22Rv1 (cell line): ENCODE measurements at regions not wholly inside any gene's neighbourhood (a gene's known extent, or its start where the extent isn't known, plus 50 kb on each side); places are given as distances from the start of the nearest gene placed in this dataset.

Experiments used
- ZFX ChIP-seq: fragments of 450-650 bp; IDR thresholded peaks from 2 replicates; pipeline ENCODE4 v1.6.1; 2017; ENCODE audit warnings: antibody characterized with exemption, borderline replicate concordance
- TF ChIP-seq, protein P1 (sequence below): fragments of 450-650 bp; IDR thresholded peaks from 2 replicates; pipeline ENCODE4 v1.5.1; 2017; ENCODE audit warnings: mild to moderate bottlenecking

DNA sequence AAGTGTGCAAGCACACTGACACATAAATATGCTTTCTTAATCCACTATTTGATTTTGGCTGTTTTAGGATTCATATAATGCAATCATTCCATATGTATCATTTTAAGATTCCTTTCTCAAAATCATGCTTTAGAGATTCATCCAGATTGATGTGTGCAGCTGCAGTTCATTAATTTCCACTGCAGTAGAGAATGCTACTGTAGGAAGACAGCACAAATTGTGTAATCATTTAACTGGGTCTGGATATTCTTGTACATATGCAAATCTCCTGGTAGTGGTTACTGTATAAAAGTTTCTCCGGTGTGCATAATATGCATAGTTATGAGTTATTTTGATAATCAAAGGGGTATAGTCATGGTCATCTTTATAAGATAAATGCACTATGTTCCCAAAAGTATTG is 502.5 kb upstream of the ACVR2A start:
- TF ChIP-seq, protein P1, sequence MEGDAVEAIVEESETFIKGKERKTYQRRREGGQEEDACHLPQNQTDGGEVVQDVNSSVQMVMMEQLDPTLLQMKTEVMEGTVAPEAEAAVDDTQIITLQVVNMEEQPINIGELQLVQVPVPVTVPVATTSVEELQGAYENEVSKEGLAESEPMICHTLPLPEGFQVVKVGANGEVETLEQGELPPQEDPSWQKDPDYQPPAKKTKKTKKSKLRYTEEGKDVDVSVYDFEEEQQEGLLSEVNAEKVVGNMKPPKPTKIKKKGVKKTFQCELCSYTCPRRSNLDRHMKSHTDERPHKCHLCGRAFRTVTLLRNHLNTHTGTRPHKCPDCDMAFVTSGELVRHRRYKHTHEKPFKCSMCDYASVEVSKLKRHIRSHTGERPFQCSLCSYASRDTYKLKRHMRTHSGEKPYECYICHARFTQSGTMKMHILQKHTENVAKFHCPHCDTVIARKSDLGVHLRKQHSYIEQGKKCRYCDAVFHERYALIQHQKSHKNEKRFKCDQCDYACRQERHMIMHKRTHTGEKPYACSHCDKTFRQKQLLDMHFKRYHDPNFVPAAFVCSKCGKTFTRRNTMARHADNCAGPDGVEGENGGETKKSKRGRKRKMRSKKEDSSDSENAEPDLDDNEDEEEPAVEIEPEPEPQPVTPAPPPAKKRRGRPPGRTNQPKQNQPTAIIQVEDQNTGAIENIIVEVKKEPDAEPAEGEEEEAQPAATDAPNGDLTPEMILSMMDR: no peak
- no peak for TF ChIP-seq ZFX
